ENCODE measurements at regions not wholly inside any gene's neighbourhood (a gene's known extent, or its start where the extent isn't known, plus 50 kb on each side); places are given as distances from the start of the nearest gene placed in this dataset.

GRCh38 chr7:155188357-155188756, 109.3 kb upstream of the INSIG1 start:
- Histone ChIP-seq H3K4me3 (no peak overlapping the region), H3K36me3 (no peaks in the 10 kb centered on the region), H3K9me3 (peaks cover 10 to 24% (median 12%) of the 10 kb centered on the region in 4 donors), H3K27ac (no peak overlapping the region), H3K27me3 (peaks cover 0 to 18% (median 0%) of the 10 kb centered on the region in 3 donors), H3K4me1 (no peaks in the 10 kb centered on the region)
- 67 to 74% methylated on average over 2 of the region's 2 CpGs for WGBS, 2 donors
- TF ChIP-seq POLR2AphosphoS5 (IDR thresholded peaks at IDR 0.05) (no peak), EP300 (IDR thresholded peaks at IDR 0.05) (no peak), POLR2A (IDR thresholded peaks at IDR 0.05) (no peak), CTCF (IDR thresholded peaks at IDR 0.05) (no peak)
- no peak for DNase-seq
- intact Hi-C loops (cut with DNase I): no loop called here

- peak; percentile 38 for DNase-seq
- Histone ChIP-seq H3K4me3 (no peak overlapping the region), H3K9me3 (peaks cover 10 to 24% (median 11%) of the 10 kb centered on the region in 4 donors), H3K4me1 (no peaks in the 10 kb centered on the region), H3K36me3 (no peaks in the 10 kb centered on the region), H3K27me3 (peaks cover 0 to 18% (median 0%) of the 10 kb centered on the region in 3 donors), H3K27ac (no peak overlapping the region)
- intact Hi-C loops (cut with DNase I): no loop called here
- WGBS, 2 donors: 81 to 86% methylated on average over 13 of the region's 13 CpGs
- TF ChIP-seq EP300 (IDR thresholded peaks at IDR 0.05): no peak
- no peak for TF ChIP-seq POLR2A (IDR thresholded peaks at IDR 0.05)
- TF ChIP-seq CTCF (IDR thresholded peaks at IDR 0.05): no peak
- no peak for TF ChIP-seq POLR2AphosphoS5 (IDR thresholded peaks at IDR 0.05)
These were observed 108.7 kb upstream of the INSIG1 start for GRCh38 chr7:155188821-155189581.

GRCh38 chr7:155189590-155189989, 108.1 kb upstream of the INSIG1 start:
- H3K36me3 ChIP-seq: no peaks in the 10 kb centered on the region
- peaks cover 0 to 21% (median 0%) of the 10 kb centered on the region in 3 donors for H3K27me3 ChIP-seq
- intact Hi-C loops (cut with DNase I): no loop called here
- 77 to 78% methylated on average over 13 of the region's 13 CpGs for WGBS, 2 donors
- H3K4me3 ChIP-seq: no peak overlapping the region
- H3K27ac ChIP-seq: no peak overlapping the region
- DNase-seq: no peak
- peaks cover 9 to 22% (median 11%) of the 10 kb centered on the region in 4 donors for H3K9me3 ChIP-seq
- TF ChIP-seq POLR2A (IDR thresholded peaks at IDR 0.05): no peak
- TF ChIP-seq POLR2AphosphoS5 (IDR thresholded peaks at IDR 0.05): no peak
- no peak for TF ChIP-seq CTCF (IDR thresholded peaks at IDR 0.05)
- no peak for TF ChIP-seq EP300 (IDR thresholded peaks at IDR 0.05)
- no peaks in the 10 kb centered on the region for H3K4me1 ChIP-seq

GRCh38 chr7:155190688-155191087, 107.0 kb upstream of the INSIG1 start:
- 18 to 22% methylated on average over 28 of the region's 28 CpGs for WGBS, 2 donors
- no peaks in the 10 kb centered on the region for H3K36me3 ChIP-seq
- H3K27me3 ChIP-seq: peaks cover 0 to 26% (median 0%) of the 10 kb centered on the region in 3 donors
- no peak overlapping the region for H3K27ac ChIP-seq
- no peak overlapping the region for H3K4me3 ChIP-seq
- H3K9me3 ChIP-seq: peaks cover 4 to 11% (median 6%) of the 10 kb centered on the region in 4 donors
- TF ChIP-seq POLR2A (IDR thresholded peaks at IDR 0.05): no peak
- TF ChIP-seq EP300 (IDR thresholded peaks at IDR 0.05): no peak
- TF ChIP-seq POLR2AphosphoS5 (IDR thresholded peaks at IDR 0.05): no peak
- TF ChIP-seq CTCF (IDR thresholded peaks at IDR 0.05): peak; percentile 65 to 92 (median 76)
- intact Hi-C loops (cut with DNase I): loop anchor here (1.0 to 10.0 kb wide), 3 partner anchors 107 to 266 kb away; partner anchors contain the start of gene INSIG1
- DNase-seq: no peak
- no peaks in the 10 kb centered on the region for H3K4me1 ChIP-seq

Measured in sigmoid colon (tissue), 6 donors.